ENCODE measurements at regions not wholly inside any gene's neighbourhood (a gene's known extent, or its start where the extent isn't known, plus 50 kb on each side); places are given as distances from the start of the nearest gene placed in this dataset.

- no peak for TF ChIP-seq CTCF (conservative IDR thresholded peaks at IDR 0.05; ENCODE audit: low read depth, low read length)
- H3K4me3 ChIP-seq (ENCODE audit: low read depth, low read length), result no peak overlapping the region
- no peak for DNase-seq (ENCODE audit: low read depth)
Observed at GRCh38 chr15:77540312-77541060, 92.2 kb downstream of the LINGO1 start.

DNA sequence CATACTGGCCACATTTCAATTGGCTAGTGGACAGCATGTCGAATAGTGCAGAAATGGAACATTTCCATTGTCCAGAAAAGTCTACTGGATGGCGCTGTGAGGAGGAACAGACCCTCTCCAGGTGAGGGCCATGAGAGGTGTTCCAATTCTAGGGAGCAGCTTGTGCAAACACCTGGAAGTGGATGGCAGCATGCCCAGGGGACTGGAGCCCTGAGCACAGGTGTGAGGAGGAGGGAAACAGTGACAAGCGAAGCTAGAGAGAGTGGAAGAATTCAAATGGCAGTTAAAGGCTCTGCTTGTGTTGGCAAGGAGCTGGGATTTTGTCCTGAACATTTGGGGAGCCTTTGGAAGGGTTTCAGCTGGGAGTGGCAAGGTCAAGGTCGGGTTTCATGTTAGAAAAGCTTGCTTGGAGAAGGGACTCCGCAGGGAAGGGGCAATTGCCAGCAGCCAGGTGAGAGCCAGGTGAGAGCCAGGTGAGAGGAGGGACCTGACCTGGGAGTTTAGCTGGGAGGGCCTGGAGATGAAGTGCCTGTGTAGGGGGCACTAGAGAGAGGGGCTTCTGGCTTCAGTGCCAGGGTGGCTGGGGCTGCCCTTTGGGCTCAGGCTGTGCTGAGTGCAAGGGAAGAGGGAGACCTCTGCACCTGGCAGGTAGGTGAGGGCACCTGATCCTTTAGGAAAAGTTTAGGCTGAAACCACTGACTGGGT is 93.8 kb downstream of the LINGO1 start:
- no peak for TF ChIP-seq CTCF (conservative IDR thresholded peaks at IDR 0.05; ENCODE audit: low read depth, low read length)
- DNase-seq (ENCODE audit: low read depth), result no peak
- no peak overlapping the region for H3K4me3 ChIP-seq (ENCODE audit: low read depth, low read length)

GRCh38 chr15:77538027-77538451 is 94.7 kb downstream of the LINGO1 start:
- no peak for TF ChIP-seq CTCF (conservative IDR thresholded peaks at IDR 0.05; ENCODE audit: low read depth, low read length)
- no peak for DNase-seq (ENCODE audit: low read depth)

GRCh38 chr15:77537006-77537405 is 95.7 kb downstream of the LINGO1 start:
- no peak for DNase-seq (ENCODE audit: low read depth)
- TF ChIP-seq CTCF (conservative IDR thresholded peaks at IDR 0.05; ENCODE audit: low read depth, low read length), result no peak
- no peak overlapping the region for H3K4me3 ChIP-seq (ENCODE audit: low read depth, low read length)

More at GRCh38 chr15:77538027-77538451, 94.7 kb downstream of the LINGO1 start:
- no peak overlapping the region for H3K4me3 ChIP-seq (ENCODE audit: low read depth, low read length)

GRCh38 chr15:77535845-77536244 is 96.9 kb downstream of the LINGO1 start:
- TF ChIP-seq CTCF (conservative IDR thresholded peaks at IDR 0.05; ENCODE audit: low read depth, low read length), result no peak
- DNase-seq (ENCODE audit: low read depth), result no peak
- H3K4me3 ChIP-seq (ENCODE audit: low read depth, low read length), result no peak overlapping the region
